WTC11 (cell line): ENCODE measurements at regions not wholly inside any gene's neighbourhood (a gene's known extent, or its start where the extent isn't known, plus 50 kb on each side); places are given as distances from the start of the nearest gene placed in this dataset.

ENCODE experiments used
- ATAC-seq: fragments of 200-7000 bp; cut with Tn5 transposase; 2 replicates; pipeline ENCODE4 v1.10.0; 2021; ENCODE audit warnings: mild to moderate bottlenecking, moderate library complexity
- CTCF ChIA-PET: fragments of 300-600 bp; sonication (Branson Sonifier 250); formaldehyde crosslinking; loops from one replicate; lab custom pipeline; 2021; ENCODE audit warnings: antibody characterized with exemption; lab: Charles Lee
- POLR2A ChIA-PET: fragments of 350-600 bp; sonication (Branson Sonifier 250); formaldehyde crosslinking; loops from one replicate; lab custom pipeline; 2021; ENCODE audit warnings: antibody characterized with exemption; lab: Charles Lee
- DNase-seq: peaks from one replicate; pipeline ENCODE4 v3.0.0; 2021; ENCODE audit warnings: low spot score
- H3K27ac Mint-ChIP-seq: 2 replicates; pipeline ENCODE4 v1.8.0; 2021; ENCODE audit warnings: mixed read lengths
- H3K27me3 Mint-ChIP-seq: 2 replicates; pipeline ENCODE4 v1.8.0; 2021; ENCODE audit warnings: low read depth, mild to moderate bottlenecking, moderate library complexity, mixed read lengths
- H3K36me3 Mint-ChIP-seq: 2 replicates; pipeline ENCODE4 v1.8.0; 2021; ENCODE audit warnings: mixed read lengths
- H3K4me1 Mint-ChIP-seq: 2 replicates; pipeline ENCODE4 v1.8.0; 2022; ENCODE audit warnings: mixed read lengths
- H3K4me3 Mint-ChIP-seq: 2 replicates; pipeline ENCODE4 v1.8.0; 2021; ENCODE audit warnings: mild to moderate bottlenecking, moderate library complexity, mixed read lengths
- H3K9me3 Mint-ChIP-seq: 2 replicates; pipeline ENCODE4 v1.8.0; 2021; ENCODE audit warnings: mixed read lengths
- ATF6 ChIP-seq: sonication (generic); formaldehyde crosslinking; IDR thresholded peaks from 2 replicates; pipeline ENCODE4 v1.8.1; 2023; ENCODE audit warnings: mild to moderate bottlenecking, missing genetic modification reagents
- CBFB ChIP-seq: sonication (generic); formaldehyde crosslinking; IDR thresholded peaks from 2 replicates; pipeline ENCODE4 v1.8.1; 2022; ENCODE audit warnings: mild to moderate bottlenecking, low read depth, missing genetic modification reagents
- EMX1 ChIP-seq: fragments of 250-450 bp; sonication (Bioruptor Pico); IDR thresholded peaks from 2 replicates; pipeline ENCODE4 v1.8.0; 2021; ENCODE audit warnings: mild to moderate bottlenecking
- ERG ChIP-seq: fragments of 250-450 bp; sonication (Bioruptor Pico); IDR thresholded peaks from 2 replicates; pipeline ENCODE4 v1.8.0; 2021; ENCODE audit warnings: mild to moderate bottlenecking
- FOXJ3 ChIP-seq: sonication (generic); formaldehyde crosslinking; IDR thresholded peaks from 2 replicates; pipeline ENCODE4 v1.9.0; 2021; ENCODE audit warnings: missing genetic modification reagents, mild to moderate bottlenecking, borderline replicate concordance
- FOXP1 ChIP-seq: sonication (generic); formaldehyde crosslinking; IDR thresholded peaks from 2 replicates; pipeline ENCODE4 v1.8.0; 2022; ENCODE audit warnings: missing genetic modification reagents, mild to moderate bottlenecking, moderate library complexity, borderline replicate concordance
- GABPB1 ChIP-seq: sonication (generic); formaldehyde crosslinking; IDR thresholded peaks from 2 replicates; pipeline ENCODE4 v1.8.1; 2023; ENCODE audit warnings: mild to moderate bottlenecking, missing genetic modification reagents
- HMGXB4 ChIP-seq: sonication (generic); formaldehyde crosslinking; IDR thresholded peaks from 2 replicates; pipeline ENCODE4 v1.8.1; 2023; ENCODE audit warnings: mild to moderate bottlenecking, moderate library complexity, missing genetic modification reagents
- IRF2 ChIP-seq: sonication (generic); formaldehyde crosslinking; IDR thresholded peaks from 2 replicates; pipeline ENCODE4 v1.8.0; 2022; ENCODE audit warnings: low read depth, missing genetic modification reagents, borderline replicate concordance
- JAZF1 ChIP-seq: fragments of 250-450 bp; sonication (Bioruptor Pico); IDR thresholded peaks from 2 replicates; pipeline ENCODE4 v1.9.0; 2021; ENCODE audit warnings: moderate library complexity, mild to moderate bottlenecking, inconsistent platforms
- NR3C1 ChIP-seq: sonication (generic); formaldehyde crosslinking; conservative IDR thresholded peaks from 2 replicates; pipeline ENCODE4 v1.8.1; 2023; ENCODE audit warnings: low read depth, mild to moderate bottlenecking, missing genetic modification reagents
- PRDM15 ChIP-seq: sonication (generic); formaldehyde crosslinking; IDR thresholded peaks from 2 replicates; pipeline ENCODE4 v1.8.0; 2022; ENCODE audit warnings: missing genetic modification reagents
- TP53 ChIP-seq: sonication (generic); formaldehyde crosslinking; IDR thresholded peaks from 2 replicates; pipeline ENCODE4 v1.8.1; 2023; ENCODE audit warnings: mild to moderate bottlenecking, missing genetic modification reagents
- ZBTB43 ChIP-seq: sonication (generic); formaldehyde crosslinking; IDR thresholded peaks from 2 replicates; pipeline ENCODE4 v1.8.1; 2023; ENCODE audit warnings: mild to moderate bottlenecking, missing genetic modification reagents
- ZNF219 ChIP-seq: sonication (generic); formaldehyde crosslinking; IDR thresholded peaks from 2 replicates; pipeline ENCODE4 v1.8.0; 2023; ENCODE audit warnings: missing genetic modification reagents, mild to moderate bottlenecking, borderline replicate concordance
- ZNF232 ChIP-seq: sonication (generic); formaldehyde crosslinking; IDR thresholded peaks from 2 replicates; pipeline ENCODE4 v1.8.0; 2022; ENCODE audit warnings: mild to moderate bottlenecking, missing genetic modification reagents
- ZNF512 ChIP-seq: sonication (generic); formaldehyde crosslinking; IDR thresholded peaks from 2 replicates; pipeline ENCODE4 v1.8.1; 2022; ENCODE audit warnings: missing genetic modification reagents, borderline replicate concordance

GRCh38 chr6:11891547-11891946, 112.9 kb upstream of the ADTRP start (continued):
- TF ChIP-seq ZBTB43 (CRISPR knock-in tag), result no peak
- TF ChIP-seq ZNF219 (CRISPR knock-in tag), result no peak
- no peak for TF ChIP-seq CBFB
- no peak for TF ChIP-seq NR3C1 (CRISPR knock-in tag)
- no peak for TF ChIP-seq PRDM15
- no peak for TF ChIP-seq EMX1
- no peak for TF ChIP-seq ERG (CRISPR knock-in tag)
- TF ChIP-seq ZNF512 (CRISPR knock-in tag), result no peak
- TF ChIP-seq ATF6 (CRISPR knock-in tag), result no peak
- TF ChIP-seq HMGXB4, result no peak
- no peak for TF ChIP-seq FOXJ3 (CRISPR knock-in tag)
- TF ChIP-seq FOXP1 (CRISPR knock-in tag), result no peak

- no peak for TF ChIP-seq ZNF232 (CRISPR knock-in tag)
- no peak for TF ChIP-seq IRF2 (CRISPR knock-in tag)
- no peak for TF ChIP-seq JAZF1
- TF ChIP-seq TP53 (CRISPR knock-in tag), result no peak
- no peak for TF ChIP-seq GABPB1 (CRISPR knock-in tag)
- ChIA-PET POLR2A (no interaction called here), CTCF (no interaction called here)
- H3K27ac Mint-ChIP-seq, result no peak overlapping the region
- ATAC-seq (no peak), DNase-seq (no peak)
- no peaks in the 10 kb centered on the region for H3K27me3 Mint-ChIP-seq
- H3K4me1 Mint-ChIP-seq, result peaks cover 19% of the 10 kb centered on the region
- H3K9me3 Mint-ChIP-seq, result peaks cover 3% of the 10 kb centered on the region; the same call in 1 of the 2 replicates
- no peaks in the 10 kb centered on the region for H3K36me3 Mint-ChIP-seq
- no peak overlapping the region for H3K4me3 Mint-ChIP-seq
Observed at GRCh38 chr6:11890849-11891248, 112.2 kb upstream of the ADTRP start.
